RKO (cell line): ENCODE measurements at regions not wholly inside any gene's neighbourhood (a gene's known extent, or its start where the extent isn't known, plus 50 kb on each side); places are given as distances from the start of the nearest gene placed in this dataset.
A peak's percentile ranks its signal among the peaks of the same experiment; 100 is the strongest.

Experiments used
- DNase-seq: peaks from one replicate; pipeline ENCODE4 v3.0.0-alpha.2; 2016; ENCODE audit warnings: low spot score

GRCh38 chr5:89407054-89407453 lies 524.1 kb upstream of the MEF2C start:
- no peak for DNase-seq

- no peak for DNase-seq
Observed at GRCh38 chr5:89401659-89402058, 518.7 kb upstream of the MEF2C start.

- DNase-seq, result no peak
Observed at GRCh38 chr5:89401012-89401411, 518.0 kb upstream of the MEF2C start.

- DNase-seq, result peak; percentile 42
Observed at GRCh38 chr5:89399548-89399947, 516.6 kb upstream of the MEF2C start.

- no peak for DNase-seq
Observed at GRCh38 chr5:89397096-89397495, 514.1 kb upstream of the MEF2C start.

- DNase-seq, result no peak
Observed at GRCh38 chr5:89396278-89396954, 513.4 kb upstream of the MEF2C start.

GRCh38 chr5:89395111-89395510 lies 512.1 kb upstream of the MEF2C start:
- no peak for DNase-seq

- no peak for DNase-seq
Observed at GRCh38 chr5:89388872-89389271, 505.9 kb upstream of the MEF2C start.

GRCh38 chr5:89384391-89384790 lies 501.4 kb upstream of the MEF2C start:
- DNase-seq, result no peak

GRCh38 chr5:89380635-89381034 lies 497.7 kb upstream of the MEF2C start:
- DNase-seq, result no peak

- DNase-seq, result no peak
Observed at GRCh38 chr5:89377767-89378455, 494.9 kb upstream of the MEF2C start.

GRCh38 chr5:89374818-89375521 lies 492.0 kb upstream of the MEF2C start:
- DNase-seq, result no peak

- no peak for DNase-seq
Observed at GRCh38 chr5:89374144-89374784, 491.3 kb upstream of the MEF2C start.

- DNase-seq, result no peak
Observed at GRCh38 chr5:89372176-89372575, 489.2 kb upstream of the MEF2C start.

GRCh38 chr5:89371646-89372045 lies 488.7 kb upstream of the MEF2C start:
- no peak for DNase-seq

- no peak for DNase-seq
Observed at GRCh38 chr5:89359046-89359445, 476.1 kb upstream of the MEF2C start.

GRCh38 chr5:89353837-89354551 lies 471.0 kb upstream of the MEF2C start:
- DNase-seq, result no peak

GRCh38 chr5:89351975-89352374 lies 469.0 kb upstream of the MEF2C start:
- no peak for DNase-seq

GRCh38 chr5:89351222-89351621 lies 468.2 kb upstream of the MEF2C start:
- peak; percentile 51 for DNase-seq

GRCh38 chr5:89350684-89351083 lies 467.7 kb upstream of the MEF2C start:
- DNase-seq, result no peak

- no peak for DNase-seq
Observed at GRCh38 chr5:89349246-89349980, 466.4 kb upstream of the MEF2C start.
